GM19043 (cell line): ENCODE measurements at regions not wholly inside any gene's neighbourhood (a gene's known extent, or its start where the extent isn't known, plus 50 kb on each side); places are given as distances from the start of the nearest gene placed in this dataset.
"Not testable (repeated sequence)": the region's sequence is repeated elsewhere in the genome, so short reads cannot be mapped to it uniquely, and the experiment has no call there.

Experiments used
- ATAC-seq: cut with Tn5 transposase; IDR thresholded peaks from one replicate; pipeline ENCODE4 v1.9.1; 2021; ENCODE audit warnings: low read depth; ENCODE audit not compliant: unreplicated experiment

GRCh38 chr7:3094701-3095445 is 51.2 kb upstream of the CARD11 start:
- ATAC-seq: no peak

GRCh38 chr7:3097734-3098133 is 54.1 kb upstream of the CARD11 start:
- ATAC-seq: no peak

- no peak for ATAC-seq
Measured at GRCh38 chr7:3102159-3102558, 58.5 kb upstream of the CARD11 start.

GRCh38 chr7:3103614-3104398 is 60.1 kb upstream of the CARD11 start:
- no peak for ATAC-seq

- ATAC-seq: no peak
Measured at GRCh38 chr7:3105856-3106255, 62.2 kb upstream of the CARD11 start.

GRCh38 chr7:3106361-3106826 is 62.7 kb upstream of the CARD11 start:
- ATAC-seq: no peak

GRCh38 chr7:3107228-3107763 is 63.6 kb upstream of the CARD11 start:
- no peak for ATAC-seq

GRCh38 chr7:3107889-3108570 is 64.4 kb upstream of the CARD11 start:
- ATAC-seq: no peak

- no peak for ATAC-seq
Measured at GRCh38 chr7:3109311-3109915, 65.7 kb upstream of the CARD11 start.

GRCh38 chr7:3112479-3113134 is 68.9 kb upstream of the CARD11 start:
- ATAC-seq: no peak

- ATAC-seq: no peak
Measured at GRCh38 chr7:3114917-3115316, 71.2 kb upstream of the CARD11 start.

- no peak for ATAC-seq
Measured at GRCh38 chr7:3117081-3117480, 73.4 kb upstream of the CARD11 start.

GRCh38 chr7:3117488-3118231 is 74.0 kb upstream of the CARD11 start:
- no peak for ATAC-seq

GRCh38 chr7:3119352-3119927 is 75.8 kb upstream of the CARD11 start:
- ATAC-seq: not testable (repeated sequence)

- no peak for ATAC-seq
Measured at GRCh38 chr7:3119963-3120362, 76.3 kb upstream of the CARD11 start.

GRCh38 chr7:3120513-3120912 is 76.8 kb upstream of the CARD11 start:
- ATAC-seq: no peak

- no peak for ATAC-seq
Measured at GRCh38 chr7:3128857-3129490, 85.3 kb upstream of the CARD11 start.

GRCh38 chr7:3133811-3134385 is 90.2 kb upstream of the CARD11 start:
- ATAC-seq: no peak
